Heart left ventricle (tissue), 13 donors: ENCODE measurements at regions not wholly inside any gene's neighbourhood (a gene's known extent, or its start where the extent isn't known, plus 50 kb on each side); places are given as distances from the start of the nearest gene placed in this dataset.

Experiments
- CTCF ChIP-seq, 12 donors: fragments of 200-600 bp; sonication (generic) in 4 of 12; IDR thresholded peaks; one replicate each; pipeline versions ENCODE4 v1.5.0 to v1.8.0; 2018 to 2022; ENCODE audit warnings: antibody characterized with exemption in 12 of 12, mild to moderate bottlenecking in 5 of 12
- POLR2A ChIP-seq, 2 donors: fragments of 450-650 bp; IDR thresholded peaks; one replicate each; pipeline ENCODE4 v1.6.1; 2017; ENCODE audit warnings: antibody characterized with exemption in 2 of 2, mild to moderate bottlenecking in 2 of 2, moderate library complexity in 2 of 2
- donor health status: ischemic (EF 13 %, LVEDD 7.1; RV severe dilation, severe dysfunction).
- donor health status: DM: no; HTN: yes; CAD: no.
- donor health status: DM: no; HTN: no; CAD: no.
- donor health status: ischemic (EF 25% LVEDD 6.9; RV normal size, moderate dysfunction).
- donor health status: ischemic (EF 25% LVEDD 5.7; RV mildly dilated, moderate dysfunction).
- donor health status: ischemic (EF 35%, LVEDD 5.7; RV mildly dilated, moderate dysfunction).
- donor health status: nonischemic (EF 11% LVEDD 7.7; RV severe dilation, severe dysfunction).
- donor health status: DM: yes; HTN: yes; CAD: no.
- donor health status: PGD.
- donor health status: ischemic (EF 29% LVEDD 5.4; RV normal size, mild dysfunction).
- donor health status: nonischemic (EF 23%, LVEDD 6.1; RV moderate dilation, normal function).

DNA sequence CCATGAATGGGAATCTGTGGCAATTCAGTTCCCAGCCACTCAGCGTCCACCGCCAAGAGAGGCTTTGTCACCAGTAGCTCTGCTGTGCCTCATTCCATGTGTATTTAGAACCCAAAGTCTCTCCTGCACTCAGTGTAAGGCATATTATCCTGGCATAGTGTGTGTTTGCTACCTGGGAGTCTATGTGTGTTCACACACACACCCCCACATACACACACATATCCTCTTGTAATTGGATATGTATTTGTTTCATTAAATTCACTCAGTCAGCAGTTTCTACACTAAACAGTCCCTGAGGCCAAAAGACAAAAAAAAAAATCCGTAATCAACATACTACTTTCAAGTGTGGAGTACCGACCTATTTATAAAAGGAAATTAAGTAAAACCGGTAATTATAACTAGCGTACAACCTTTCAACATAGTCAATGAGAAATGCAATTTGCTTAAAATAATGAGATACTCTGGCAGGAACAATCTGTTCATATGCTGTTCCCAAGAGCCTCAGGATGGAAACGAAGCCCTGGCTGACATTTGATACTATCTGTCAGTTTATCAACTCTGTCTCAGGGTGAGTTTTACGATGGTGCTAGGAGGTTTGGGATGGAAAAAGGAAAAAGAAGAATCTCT lies 425.8 kb upstream of the CELF2 start:
- no peak for TF ChIP-seq CTCF (IDR thresholded peaks at IDR 0.05)
- TF ChIP-seq POLR2A (IDR thresholded peaks at IDR 0.05): no peak
